ENCODE measurements at regions not wholly inside any gene's neighbourhood (a gene's known extent, or its start where the extent isn't known, plus 50 kb on each side); places are given as distances from the start of the nearest gene placed in this dataset.

DNA sequence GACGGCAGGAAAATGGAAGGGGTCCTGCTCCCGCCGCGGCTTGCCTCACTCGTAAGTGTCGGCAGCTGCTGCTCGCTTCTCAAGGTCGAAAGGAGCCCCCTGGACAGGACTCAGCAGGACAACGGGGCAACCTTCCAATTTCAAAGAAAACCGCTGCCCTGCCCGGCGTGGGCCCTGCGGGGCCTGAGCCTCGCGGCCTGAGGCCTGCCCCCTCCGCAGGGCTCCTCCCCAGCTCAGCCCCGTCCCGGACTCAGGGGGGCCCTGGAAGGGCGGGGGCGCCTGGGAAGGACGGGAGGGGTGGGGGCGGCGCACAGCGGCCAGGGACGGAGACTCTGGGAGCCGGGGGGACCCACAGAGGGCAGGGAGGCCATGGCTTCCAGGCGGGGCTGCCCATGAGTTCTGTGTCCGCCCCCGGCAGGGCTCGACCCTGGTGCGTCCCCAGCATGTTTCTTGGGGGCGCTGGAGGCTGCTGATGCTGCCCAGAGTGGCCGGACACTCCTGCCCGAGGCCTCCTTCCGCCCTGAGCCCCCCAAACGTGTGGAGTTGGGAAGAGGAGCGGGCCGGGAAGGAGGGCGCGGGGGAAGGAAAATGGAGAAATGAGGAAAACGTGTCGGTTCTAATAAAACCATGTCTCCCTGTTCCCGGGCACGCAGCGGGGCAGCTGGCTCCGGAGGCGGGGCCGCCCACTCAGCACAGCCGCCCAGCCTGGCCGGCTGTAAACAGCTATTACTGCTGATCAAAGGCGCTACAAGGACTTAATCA lies 114.6 kb downstream of the DLL1 start:
- no peak for TF ChIP-seq POLR2A (IDR thresholded peaks at IDR 0.05)
- TF ChIP-seq, protein P1, sequence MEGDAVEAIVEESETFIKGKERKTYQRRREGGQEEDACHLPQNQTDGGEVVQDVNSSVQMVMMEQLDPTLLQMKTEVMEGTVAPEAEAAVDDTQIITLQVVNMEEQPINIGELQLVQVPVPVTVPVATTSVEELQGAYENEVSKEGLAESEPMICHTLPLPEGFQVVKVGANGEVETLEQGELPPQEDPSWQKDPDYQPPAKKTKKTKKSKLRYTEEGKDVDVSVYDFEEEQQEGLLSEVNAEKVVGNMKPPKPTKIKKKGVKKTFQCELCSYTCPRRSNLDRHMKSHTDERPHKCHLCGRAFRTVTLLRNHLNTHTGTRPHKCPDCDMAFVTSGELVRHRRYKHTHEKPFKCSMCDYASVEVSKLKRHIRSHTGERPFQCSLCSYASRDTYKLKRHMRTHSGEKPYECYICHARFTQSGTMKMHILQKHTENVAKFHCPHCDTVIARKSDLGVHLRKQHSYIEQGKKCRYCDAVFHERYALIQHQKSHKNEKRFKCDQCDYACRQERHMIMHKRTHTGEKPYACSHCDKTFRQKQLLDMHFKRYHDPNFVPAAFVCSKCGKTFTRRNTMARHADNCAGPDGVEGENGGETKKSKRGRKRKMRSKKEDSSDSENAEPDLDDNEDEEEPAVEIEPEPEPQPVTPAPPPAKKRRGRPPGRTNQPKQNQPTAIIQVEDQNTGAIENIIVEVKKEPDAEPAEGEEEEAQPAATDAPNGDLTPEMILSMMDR (IDR thresholded peaks at IDR 0.05): no peak
- TF ChIP-seq POLR2AphosphoS5 (IDR thresholded peaks at IDR 0.05): no peak
- TF ChIP-seq EP300 (IDR thresholded peaks at IDR 0.05): no peak

Data from gastroesophageal sphincter (tissue), 3 donors.